Stimulated activated CD8-positive, alpha-beta memory T cell treated with anti-CD3 and anti-CD28 coated beads, Interleukin-4, amount 100 ng/mL, for 24 hours (primary cell): ENCODE measurements at regions not wholly inside any gene's neighbourhood (a gene's known extent, or its start where the extent isn't known, plus 50 kb on each side); places are given as distances from the start of the nearest gene placed in this dataset.

Source experiments
- DNase-seq: peaks from one replicate; pipeline ENCODE4 v3.0.0-alpha.2; 2020; ENCODE audit warnings: low read depth

DNA sequence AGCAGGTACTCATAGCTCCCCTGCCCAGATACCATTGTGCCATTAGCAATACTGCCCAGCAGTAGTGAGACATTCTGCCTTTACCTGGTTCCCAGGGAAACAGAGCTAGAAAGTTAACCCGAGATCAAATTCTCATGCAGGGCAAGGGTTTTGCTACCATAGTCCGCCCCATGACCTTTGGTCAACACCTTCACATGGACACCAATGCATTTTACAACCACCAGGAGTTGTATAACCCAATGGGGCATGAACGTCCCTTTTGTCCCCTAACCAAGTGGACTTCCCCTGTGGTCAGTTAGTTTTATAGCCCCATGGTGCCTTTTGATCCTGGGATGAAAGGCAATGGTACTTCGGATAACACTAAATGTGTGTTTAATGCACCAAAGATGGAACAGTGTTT lies 151.7 kb upstream of the IQSEC1 start:
- DNase-seq, result no peak

- no peak for DNase-seq
Measured at GRCh38 chr3:13223574-13224237, 150.5 kb upstream of the IQSEC1 start.

DNA sequence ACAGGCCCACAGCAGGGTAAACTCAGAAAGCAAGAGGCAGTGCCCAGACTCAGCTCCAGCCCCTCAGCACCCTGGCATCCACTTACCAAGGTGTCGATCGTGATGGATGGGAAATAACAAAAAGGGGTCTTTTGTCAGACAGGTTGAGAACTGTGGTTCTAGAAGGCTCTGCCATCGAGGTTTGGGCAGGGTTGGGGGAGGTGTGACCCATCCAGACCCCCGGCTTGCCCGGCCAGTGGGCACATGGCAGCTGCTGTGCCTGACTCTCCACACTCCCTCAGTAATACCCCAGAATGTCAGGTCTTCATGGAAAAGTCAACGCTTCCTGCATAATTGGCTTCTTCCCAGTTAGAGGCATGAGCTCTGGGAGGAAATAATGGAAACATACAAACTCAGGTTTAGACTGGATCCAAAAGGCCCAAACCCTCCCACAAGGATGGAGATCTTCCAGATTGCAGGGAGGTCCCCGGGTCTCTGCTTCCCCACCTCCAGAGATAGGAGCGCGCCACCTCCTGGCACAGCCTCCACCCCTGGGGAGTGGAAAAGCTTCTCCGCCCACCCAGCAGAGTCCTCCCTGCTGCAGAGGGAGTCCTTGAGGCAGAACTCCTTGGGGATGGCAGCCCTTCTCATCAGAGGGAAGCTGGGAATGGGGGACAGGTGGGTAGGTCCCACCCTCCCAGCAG lies 149.8 kb upstream of the IQSEC1 start:
- no peak for DNase-seq

DNA sequence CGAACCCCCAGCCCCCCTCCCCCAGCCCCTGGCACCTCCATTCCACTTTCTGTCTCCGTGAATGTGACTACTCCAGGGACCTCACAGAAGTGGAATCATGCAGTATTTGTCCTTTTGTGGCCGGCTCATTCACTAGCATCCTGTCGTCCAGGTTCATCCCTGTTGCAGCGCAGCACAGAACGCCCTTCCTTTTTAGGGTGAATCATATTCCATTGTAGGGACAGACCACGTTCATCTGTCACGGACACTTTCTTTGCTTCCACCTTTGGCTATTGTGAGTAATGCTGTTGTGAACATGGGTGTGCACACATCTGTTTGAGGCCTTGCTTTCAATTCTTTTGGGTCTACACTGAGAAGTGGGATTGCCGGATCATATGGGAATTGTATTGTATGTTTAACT lies 148.9 kb upstream of the IQSEC1 start:
- no peak for DNase-seq

- no peak for DNase-seq
Measured at GRCh38 chr3:13221491-13222061, 148.3 kb upstream of the IQSEC1 start.

DNA sequence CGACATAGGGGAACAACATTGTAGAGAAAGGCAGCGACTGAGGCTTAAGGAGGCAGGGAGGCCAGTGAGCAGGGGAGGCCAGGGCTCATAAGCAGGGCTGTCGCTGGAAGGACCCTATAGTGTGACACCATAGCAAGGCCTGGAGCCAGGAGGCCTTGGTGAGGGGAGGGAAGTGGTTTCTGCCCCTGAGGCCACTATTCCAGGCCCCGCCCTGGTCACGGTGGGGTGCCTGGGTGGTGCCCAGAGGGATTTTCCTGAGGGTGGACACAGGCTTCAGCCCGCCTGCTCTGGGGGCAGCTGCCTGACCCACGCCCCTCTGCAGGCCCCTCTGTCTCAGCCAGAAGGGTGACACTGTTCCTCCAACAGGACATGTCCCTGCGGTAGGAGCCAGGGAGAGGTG lies 147.8 kb upstream of the IQSEC1 start:
- DNase-seq, result no peak

DNA sequence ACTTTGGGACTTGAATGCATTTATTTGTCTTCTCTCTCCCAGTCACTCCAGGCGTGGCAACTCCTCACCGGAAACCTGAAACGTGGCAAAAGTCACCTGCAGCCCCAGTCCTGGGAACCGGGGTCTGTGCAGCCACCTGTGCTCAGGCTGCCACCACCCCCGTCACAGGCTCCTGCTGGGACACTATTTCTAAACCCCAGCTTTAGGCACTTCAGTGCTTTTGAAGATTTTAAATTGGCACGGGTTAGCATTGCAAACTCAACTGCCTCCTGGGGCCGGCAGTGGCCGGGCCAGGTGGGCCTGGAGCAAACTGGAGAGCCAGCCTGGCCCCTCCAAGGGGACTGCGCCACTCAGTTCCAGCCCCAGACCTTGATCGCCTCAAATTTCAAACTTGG lies 146.7 kb upstream of the IQSEC1 start:
- DNase-seq, result no peak

- no peak for DNase-seq
Measured at GRCh38 chr3:13219077-13219901, 146.1 kb upstream of the IQSEC1 start.

GRCh38 chr3:13218541-13218908 lies 145.3 kb upstream of the IQSEC1 start:
- DNase-seq, result no peak

DNA sequence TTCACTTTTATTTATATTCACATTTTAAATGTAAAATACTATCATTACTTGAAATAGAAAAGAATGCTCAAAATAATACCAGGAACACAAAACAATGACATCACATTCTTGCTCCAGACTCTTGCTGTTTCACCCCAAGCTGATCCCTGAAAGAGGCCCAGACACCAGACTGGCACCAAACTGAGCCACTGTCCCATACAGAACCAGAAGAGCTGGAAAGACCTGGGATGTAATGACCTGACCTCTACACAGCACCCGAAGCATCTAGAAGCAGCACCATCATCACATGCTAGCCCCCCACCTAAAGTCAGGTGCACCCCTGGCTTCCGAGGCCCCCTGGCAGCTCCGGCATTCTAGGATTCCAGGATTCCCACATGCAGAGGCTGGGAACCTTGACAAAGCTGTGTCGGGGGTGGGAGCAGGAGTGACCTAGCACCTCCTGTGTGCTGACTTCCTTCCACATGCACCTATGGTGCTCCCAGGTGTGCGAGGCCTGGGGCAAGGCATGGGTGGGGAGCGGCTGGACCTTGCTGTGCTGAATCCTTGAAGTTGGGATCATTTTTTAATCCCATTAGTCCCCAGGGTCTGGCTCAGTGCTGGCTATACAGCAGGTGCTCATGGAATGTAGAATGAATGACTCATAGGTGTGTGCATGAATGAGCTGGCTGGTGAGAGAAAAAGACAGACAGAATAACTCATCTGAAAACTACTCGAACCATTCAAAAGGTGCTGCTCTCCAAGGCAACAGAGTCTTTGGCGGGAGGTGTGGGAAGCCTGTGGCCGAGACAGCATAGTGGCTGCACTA lies 144.7 kb upstream of the IQSEC1 start:
- no peak for DNase-seq

- no peak for DNase-seq
Measured at GRCh38 chr3:13217253-13217652, 144.0 kb upstream of the IQSEC1 start.

DNA sequence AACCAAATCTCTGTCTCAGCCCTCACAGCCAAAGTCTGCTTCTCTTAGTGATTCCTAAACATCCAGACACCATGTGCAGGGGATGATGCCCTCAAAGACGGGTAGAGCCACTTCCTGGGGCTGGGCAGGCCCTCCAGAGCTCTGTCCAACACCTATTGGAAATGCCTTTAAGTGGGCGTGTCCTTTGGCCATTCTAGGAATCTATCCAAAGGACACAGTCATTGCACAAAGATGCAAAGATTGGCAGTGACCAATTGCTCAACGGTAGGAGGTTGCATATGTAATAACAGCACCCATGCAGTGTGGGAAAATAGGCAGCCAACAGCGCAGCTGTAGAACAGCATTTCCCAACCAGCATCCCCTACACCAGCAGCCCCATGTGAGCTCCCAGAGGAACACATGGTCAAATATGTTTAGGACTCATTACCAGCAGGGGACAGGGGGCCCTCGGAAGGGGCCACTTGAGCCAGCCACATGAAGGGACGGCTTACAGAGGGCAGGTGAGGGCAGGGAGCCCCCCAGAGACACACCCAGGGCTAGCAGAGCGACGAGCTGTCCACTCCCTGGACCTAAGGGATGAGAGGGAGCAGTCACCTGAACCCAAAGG lies 142.8 kb upstream of the IQSEC1 start:
- no peak for DNase-seq

DNA sequence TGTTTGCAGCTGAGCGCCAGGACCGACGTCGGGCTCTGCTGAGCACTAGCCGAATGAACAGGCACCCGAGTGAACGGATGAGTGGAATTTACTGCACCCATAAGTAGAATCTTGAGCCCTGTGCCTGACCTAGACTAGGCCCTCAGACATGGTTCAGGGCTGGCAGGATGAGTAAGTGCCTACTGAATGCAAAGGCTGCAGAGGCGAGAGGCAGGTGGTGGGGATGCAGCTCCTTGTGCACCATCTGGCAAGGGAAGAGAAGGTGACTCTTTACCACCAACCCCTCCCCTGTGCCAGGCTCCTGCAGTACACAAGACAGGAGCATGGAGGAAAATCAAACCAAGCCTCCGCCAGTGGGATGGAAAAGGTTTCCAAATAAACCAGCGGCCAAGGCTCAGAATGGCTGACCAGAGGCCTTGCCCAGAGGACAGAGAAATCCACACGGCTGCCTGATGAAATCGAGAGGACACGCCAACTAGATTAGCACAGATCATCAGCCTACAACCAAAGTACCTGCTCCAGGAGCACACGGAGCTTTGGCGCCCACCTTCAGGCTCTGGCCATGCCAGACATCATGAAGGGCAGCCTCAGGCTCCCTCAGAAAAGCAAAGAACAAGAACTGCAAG lies 141.7 kb upstream of the IQSEC1 start:
- DNase-seq, result no peak

GRCh38 chr3:13213911-13214846 lies 140.9 kb upstream of the IQSEC1 start:
- no peak for DNase-seq

GRCh38 chr3:13213490-13213889 lies 140.3 kb upstream of the IQSEC1 start:
- no peak for DNase-seq

GRCh38 chr3:13211605-13212210 lies 138.5 kb upstream of the IQSEC1 start:
- DNase-seq, result no peak

GRCh38 chr3:13210221-13210975 lies 137.2 kb upstream of the IQSEC1 start:
- DNase-seq, result no peak

- no peak for DNase-seq
Measured at GRCh38 chr3:13209634-13209997, 136.4 kb upstream of the IQSEC1 start.
